GM03348 (cell line): ENCODE measurements at regions not wholly inside any gene's neighbourhood (a gene's known extent, or its start where the extent isn't known, plus 50 kb on each side); places are given as distances from the start of the nearest gene placed in this dataset.
A peak's percentile ranks its signal among the peaks of the same experiment; 100 is the strongest.
"Not testable (repeated sequence)": the region's sequence is repeated elsewhere in the genome, so short reads cannot be mapped to it uniquely, and the experiment has no call there.

Source experiments
- DNase-seq: peaks from one replicate; pipeline ENCODE4 v3.0.0; 2012; ENCODE audit warnings: low spot score

DNA sequence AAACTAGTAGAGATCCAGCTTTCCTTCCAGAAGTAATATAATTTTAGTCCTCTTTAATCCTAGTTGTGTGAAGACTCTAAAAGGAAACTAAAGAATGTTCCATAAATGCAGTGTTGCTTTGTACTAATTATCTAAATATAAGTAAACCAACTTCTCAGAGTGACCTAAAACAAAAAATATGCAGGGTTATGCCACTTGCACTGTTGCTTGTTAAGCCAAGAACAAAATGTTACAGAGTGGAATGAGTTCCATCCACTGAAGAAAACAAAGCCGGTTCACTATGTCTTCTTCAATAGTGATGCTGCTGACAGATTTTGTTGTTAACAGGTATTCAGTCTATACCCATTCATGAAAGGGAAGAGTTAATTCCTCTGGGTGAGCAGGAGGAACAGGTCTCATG lies 252.0 kb upstream of the DIAPH2 start:
- DNase-seq: no peak

GRCh38 chrX:96433409-96434077 lies 251.1 kb upstream of the DIAPH2 start:
- no peak for DNase-seq

DNA sequence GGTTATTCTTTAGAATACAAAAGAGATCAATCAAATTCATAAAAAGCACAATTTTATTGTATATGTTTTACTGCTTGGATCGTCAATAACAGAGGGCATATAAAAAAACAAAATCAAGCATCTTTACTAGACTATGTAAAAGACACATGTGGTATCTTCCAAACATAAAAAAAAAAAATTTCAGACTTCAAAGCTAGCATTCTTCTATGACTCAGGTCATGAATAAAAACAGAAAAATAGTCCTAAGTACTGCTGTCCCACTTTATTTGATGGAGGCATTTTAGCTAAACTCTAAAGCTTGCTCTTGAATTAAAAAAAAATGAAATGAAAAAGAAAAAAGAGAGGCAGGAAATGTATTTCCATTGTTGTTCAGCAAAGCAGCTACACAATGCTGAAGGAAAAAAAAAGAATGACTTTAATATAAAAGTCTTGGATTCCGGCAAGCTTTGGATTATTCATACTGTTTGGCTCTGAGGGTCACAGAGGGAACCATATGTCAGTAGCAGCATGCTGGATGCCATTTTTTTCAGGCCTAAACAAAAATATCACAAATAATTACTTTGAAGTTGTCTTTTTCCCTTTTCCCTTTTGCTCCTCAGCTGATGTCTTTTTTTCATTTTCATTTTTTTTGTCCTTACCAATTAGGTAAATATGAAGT lies 249.1 kb upstream of the DIAPH2 start:
- no peak for DNase-seq

DNA sequence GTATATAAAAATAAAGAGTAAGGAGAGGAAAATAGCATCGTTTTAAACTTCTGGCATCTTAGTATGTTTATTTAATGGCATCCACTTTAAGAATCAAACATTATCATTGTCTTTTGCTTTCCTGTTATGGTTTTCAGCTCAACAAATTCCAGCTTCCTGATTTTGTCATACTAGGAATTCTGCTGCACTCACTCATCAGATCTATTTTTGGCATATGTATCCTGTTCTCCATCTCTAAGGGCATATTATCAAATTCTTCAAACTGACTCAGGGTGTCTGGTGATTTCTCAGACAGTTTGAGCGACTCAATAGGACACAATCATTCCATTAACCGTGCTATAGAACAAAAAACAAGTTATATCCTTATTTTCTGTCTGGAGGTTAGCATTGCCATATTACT lies 248.5 kb upstream of the DIAPH2 start:
- peak; percentile 41 for DNase-seq

DNA sequence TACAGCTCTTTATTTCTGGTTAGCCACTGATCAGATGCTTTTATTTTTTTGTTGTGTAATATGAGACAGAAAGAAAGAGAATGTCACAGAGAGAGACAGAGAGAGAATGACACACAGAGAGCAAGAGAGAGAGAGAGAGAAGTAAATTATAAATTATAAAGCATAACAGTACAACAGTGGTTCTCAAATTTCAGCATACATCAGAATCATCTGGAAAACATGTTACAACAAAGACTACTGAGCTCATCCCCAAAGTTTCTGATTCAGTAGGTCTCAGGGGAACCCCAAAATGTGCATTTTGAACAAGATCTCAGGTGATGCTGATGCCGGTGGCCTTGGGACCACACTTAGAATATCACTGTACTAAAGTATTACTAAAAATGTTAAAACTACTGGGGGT lies 245.8 kb upstream of the DIAPH2 start:
- no peak for DNase-seq

DNA sequence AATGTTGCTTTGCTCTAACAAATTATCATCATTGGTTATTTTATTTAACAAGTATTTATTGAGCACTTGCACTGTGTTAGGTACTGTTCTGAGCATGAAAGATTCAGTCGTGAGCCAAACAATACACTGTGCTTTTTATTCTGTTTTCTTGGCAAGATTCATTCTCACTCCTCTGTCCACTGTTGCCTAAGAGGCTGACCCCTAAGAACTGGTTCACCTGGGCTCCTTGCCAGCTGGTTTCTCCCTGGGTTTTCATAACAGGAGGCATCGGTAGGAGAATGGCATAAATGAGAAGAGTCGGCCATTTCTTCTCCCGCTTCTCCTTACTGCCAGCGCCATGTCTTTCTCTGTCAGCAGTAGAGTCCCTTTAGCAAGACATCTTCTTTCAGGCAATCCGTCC lies 243.7 kb upstream of the DIAPH2 start:
- no peak for DNase-seq

- DNase-seq: no peak
These were observed 239.0 kb upstream of the DIAPH2 start for GRCh38 chrX:96445531-96446065.

GRCh38 chrX:96446524-96446923 lies 238.1 kb upstream of the DIAPH2 start:
- DNase-seq: no peak

- DNase-seq: no peak
These were observed 237.5 kb upstream of the DIAPH2 start for GRCh38 chrX:96447161-96447560.

- no peak for DNase-seq
These were observed 235.5 kb upstream of the DIAPH2 start for GRCh38 chrX:96449191-96449590.

GRCh38 chrX:96449896-96450295 lies 234.7 kb upstream of the DIAPH2 start:
- DNase-seq: no peak

GRCh38 chrX:96453139-96453538 lies 231.5 kb upstream of the DIAPH2 start:
- DNase-seq: no peak

GRCh38 chrX:96455078-96455477 lies 229.6 kb upstream of the DIAPH2 start:
- no peak for DNase-seq

- DNase-seq: no peak
These were observed 219.6 kb upstream of the DIAPH2 start for GRCh38 chrX:96464880-96465558.

- no peak for DNase-seq
These were observed 210.5 kb upstream of the DIAPH2 start for GRCh38 chrX:96474029-96474740.

DNA sequence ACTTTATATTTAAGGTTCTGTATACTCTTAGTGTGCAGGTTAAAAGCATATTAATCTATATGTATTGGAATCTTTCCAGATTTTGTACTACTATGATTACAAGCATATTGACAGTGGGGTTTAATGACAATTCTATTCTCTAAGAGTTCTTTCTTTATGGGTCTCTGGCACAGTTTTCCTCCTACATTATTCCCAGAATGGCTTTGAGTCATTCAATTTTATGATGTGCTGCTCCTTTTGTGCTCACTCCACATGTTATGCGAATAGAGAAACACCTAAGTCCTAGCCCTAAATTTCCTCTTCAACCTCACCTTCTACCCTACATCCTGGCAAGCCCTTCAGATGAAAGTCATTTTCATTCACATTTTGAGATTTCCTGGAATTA lies 209.9 kb upstream of the DIAPH2 start:
- DNase-seq: no peak

GRCh38 chrX:96480081-96480480 lies 204.6 kb upstream of the DIAPH2 start:
- peak; percentile 2 for DNase-seq

DNA sequence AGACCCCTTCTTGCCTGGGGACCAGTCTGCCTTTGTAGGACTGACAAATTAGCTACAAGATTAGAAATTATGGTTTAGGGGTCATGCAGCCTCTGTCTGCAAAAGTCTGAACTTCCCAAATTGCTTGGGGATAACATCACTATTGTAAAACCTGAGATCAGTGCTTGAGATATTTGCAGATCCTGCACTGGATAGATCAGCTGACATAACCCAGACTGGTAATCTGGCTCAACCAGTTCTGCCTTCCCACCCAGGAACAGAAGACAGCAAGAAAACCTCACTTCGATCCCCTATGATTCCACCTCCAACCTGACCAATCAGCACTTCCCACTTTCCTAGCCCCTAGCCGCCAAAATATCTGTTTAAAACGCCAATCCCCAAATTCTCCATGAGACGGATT lies 202.8 kb upstream of the DIAPH2 start:
- DNase-seq: no peak

DNA sequence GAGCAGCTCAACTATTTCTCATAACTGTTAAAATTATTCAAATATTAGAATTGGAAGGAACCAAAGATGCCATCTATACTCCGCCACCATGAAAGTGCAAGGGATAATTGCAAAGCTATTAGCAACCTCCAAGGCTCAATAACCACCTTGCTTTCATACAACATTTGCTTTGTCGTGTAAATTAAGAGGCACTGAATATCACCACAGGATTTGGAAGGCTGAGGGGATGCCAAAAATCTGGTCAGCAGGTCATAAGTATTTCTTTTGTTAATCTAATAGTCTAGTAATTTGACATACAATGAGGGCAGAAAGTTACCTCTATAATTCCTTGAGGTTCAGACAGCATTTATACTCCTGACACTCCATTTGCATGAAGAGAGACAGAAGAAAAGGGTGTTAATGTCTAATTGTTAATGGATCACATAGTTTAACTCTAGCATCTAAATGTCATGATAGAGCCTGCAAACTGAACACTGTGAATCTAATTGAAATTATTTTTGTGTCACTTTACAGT lies 200.9 kb upstream of the DIAPH2 start:
- no peak for DNase-seq

DNA sequence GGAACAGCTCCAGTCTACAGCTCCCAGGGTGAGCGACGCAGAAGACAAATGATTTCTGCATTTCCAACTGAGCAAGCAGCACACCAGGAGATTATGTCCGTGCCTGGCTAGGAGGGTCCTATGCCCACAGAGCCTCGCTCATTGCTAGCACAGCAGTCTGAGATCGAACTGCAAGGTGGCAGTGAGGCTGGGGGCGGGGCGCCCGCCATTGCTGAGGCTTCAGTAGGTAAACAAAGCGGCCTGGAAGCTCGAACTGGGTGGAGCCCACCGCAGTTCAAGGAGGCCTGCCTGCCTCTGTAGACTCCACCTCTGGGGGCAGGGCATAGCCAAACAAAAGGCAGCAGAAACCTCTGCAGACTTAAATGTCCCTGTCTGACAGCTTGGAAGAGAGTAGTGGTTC lies 198.0 kb upstream of the DIAPH2 start:
- DNase-seq: not testable (repeated sequence)

DNA sequence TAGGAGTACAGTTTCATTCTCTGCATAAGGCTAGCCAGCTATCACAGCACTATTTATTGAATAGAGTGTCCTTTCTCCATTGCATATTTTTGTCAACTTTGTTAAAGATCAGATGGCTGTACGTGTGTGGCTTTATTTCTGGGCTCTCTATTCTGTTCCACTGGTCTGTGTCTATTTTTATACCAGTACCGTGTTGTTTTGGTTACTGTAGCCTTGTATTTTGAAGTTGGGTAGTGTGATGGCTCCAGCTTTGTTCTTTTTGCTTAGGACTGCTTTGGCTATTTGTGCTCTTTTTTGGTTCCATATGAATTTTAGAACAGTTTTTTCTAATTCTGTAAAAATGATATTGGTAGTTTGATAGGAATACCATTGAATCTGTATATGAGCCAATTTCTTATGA lies 182.1 kb upstream of the DIAPH2 start:
- no peak for DNase-seq

GRCh38 chrX:96529386-96529785 lies 155.3 kb upstream of the DIAPH2 start:
- DNase-seq: not testable (repeated sequence)
